Fibroblast of gingiva (primary cell): ENCODE measurements at regions not wholly inside any gene's neighbourhood (a gene's known extent, or its start where the extent isn't known, plus 50 kb on each side); places are given as distances from the start of the nearest gene placed in this dataset.
"Not testable (repeated sequence)": the region's sequence is repeated elsewhere in the genome, so short reads cannot be mapped to it uniquely, and the experiment has no call there.

Experiments
- DNase-seq: peaks from one replicate; pipeline ENCODE4 v3.0.0-alpha.2; 2011; ENCODE audit warnings: low read depth

DNA sequence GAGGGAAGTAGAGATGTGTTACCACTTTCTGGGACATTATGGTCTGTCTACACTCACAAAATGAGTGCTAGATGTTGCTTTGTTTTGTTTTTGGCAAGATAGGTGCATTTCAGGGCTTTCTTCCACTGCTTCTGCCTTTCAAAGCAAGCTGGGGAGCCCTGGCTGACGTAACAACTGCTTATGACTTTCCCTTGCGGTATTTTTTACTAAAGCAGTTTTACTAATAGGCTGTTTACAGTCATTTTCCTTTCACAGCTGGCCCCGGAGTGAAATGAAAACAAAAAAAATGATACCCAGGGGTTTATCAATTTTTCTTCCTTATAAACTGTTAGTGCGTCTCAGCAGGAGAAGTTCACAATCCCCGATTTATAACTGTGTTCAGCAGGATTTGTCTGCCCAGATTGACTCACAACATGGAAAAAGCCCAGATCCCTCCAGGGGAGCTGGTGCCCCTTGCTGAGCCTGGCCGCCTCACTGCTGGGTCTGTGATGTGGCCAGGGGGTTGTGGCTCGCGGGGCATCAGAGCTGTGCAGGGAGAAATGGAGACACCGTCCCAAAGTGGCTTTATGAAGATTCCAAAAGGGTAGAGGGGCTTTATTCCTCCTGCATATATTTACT lies 184.4 kb upstream of the HS3ST3A1 start:
- peak; percentile 67 for DNase-seq

DNA sequence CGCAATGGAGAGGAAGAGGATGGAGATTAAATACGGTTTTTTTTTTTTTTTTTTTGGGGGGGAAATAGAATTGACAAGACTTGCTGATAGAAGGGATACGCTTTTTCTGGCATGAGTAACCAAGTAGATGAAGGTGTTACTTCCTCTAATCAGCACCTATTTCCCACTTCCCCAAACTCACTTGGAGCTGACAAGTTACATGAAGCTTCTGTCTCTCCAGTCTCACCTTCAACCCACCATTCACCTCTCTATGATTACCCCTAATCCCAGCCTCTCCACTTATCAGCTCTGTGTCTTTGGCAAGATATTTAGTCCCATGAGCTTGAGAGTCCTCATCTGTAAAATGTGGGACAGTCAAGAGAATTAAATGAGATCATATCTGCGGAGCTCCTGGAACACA lies 185.9 kb upstream of the HS3ST3A1 start:
- DNase-seq = no peak

DNA sequence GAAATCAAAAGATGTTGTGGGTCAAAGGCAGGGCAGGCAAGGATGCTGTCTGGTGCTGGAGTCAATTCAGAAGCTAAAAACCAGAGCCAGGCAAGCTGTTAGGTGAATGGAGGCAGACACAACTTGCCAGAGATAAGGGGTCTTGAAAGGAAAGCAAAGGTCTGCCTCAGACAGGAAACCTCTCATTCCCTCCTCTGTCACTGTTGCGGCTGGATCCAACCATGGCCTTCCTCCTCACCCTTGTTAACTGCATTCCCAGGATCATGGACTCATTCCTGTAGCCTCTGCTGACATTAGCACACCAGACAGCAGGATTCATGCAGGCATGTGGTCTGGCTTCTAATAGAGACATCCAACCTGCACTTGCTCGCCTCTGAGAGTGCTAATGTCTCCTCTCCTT lies 186.7 kb upstream of the HS3ST3A1 start:
- no peak for DNase-seq

DNA sequence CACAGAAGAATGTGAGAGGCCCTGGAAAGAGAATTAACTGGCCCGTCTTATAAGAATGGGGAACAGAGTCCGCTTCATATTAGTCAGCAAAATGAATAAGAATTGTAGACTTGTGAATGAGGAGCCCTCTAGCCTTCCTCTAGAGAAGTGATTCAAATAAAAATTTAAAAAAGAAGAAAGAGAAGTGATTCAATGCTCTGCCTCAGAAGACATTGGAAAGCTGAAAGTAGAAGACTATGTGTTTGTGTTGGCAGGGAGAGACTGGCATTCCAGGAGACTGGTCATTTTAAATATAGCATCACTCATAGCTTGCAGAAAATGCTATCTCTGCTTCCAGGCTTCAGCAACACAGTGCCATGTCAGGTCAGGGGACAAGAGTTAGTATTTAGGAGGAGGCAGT lies 190.6 kb upstream of the HS3ST3A1 start:
- no peak for DNase-seq

DNA sequence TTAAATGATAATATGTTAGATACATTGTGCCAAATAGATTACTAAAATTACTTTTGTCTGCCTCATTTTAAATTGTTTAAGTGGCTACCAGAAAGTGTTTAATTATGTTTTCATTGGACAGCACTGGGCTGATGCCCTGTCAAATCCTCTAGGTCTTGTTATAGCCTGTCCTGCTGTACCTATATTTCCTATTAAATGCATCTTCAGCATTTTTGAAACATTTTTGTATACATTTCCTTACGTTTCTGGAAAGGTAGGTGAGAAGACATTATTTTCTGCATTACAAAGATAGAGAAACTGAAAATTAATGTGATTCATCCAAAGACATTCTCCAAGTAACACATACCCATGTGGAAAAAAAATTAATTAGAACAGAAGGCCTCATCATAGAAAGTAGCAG lies 192.2 kb upstream of the HS3ST3A1 start:
- no peak for DNase-seq

DNA sequence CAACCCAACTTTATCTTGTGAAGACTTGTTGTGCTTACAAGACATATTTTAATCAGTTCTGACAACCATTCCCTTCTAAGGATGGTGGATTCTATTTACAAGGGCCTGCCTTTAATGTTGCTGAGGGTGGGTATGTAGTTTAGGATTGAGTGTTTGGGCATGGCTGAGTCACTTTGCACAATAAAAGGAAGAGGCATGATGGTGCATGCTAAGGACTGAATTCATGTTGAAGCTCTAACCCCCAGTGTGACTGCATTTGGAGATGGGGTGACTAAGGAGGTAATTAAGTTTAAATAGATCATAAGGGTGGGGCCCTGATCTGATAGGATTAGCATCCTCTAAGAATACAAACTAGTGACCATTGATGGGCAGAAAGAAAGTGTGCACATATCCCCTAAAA lies 196.1 kb upstream of the HS3ST3A1 start:
- no peak for DNase-seq

DNA sequence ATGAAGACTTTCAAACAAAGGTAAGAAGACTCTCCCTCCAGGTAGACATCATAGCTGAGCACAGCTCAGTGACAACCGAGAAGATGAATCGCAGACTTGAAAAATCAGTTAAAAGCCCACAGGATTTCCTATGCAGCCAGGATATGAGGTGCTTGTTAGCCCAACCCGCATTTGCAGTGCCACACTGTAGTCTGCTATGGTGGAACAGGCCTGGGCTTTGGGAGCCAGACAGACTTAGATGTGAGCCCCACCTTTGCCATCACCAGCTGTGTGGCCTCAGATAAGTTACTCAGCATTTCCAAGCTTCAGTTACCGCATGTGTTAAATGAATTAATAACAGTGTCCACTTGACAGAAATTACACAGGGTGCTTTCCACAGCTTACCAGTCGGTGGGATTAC lies 204.4 kb upstream of the HS3ST3A1 start:
- DNase-seq = no peak

DNA sequence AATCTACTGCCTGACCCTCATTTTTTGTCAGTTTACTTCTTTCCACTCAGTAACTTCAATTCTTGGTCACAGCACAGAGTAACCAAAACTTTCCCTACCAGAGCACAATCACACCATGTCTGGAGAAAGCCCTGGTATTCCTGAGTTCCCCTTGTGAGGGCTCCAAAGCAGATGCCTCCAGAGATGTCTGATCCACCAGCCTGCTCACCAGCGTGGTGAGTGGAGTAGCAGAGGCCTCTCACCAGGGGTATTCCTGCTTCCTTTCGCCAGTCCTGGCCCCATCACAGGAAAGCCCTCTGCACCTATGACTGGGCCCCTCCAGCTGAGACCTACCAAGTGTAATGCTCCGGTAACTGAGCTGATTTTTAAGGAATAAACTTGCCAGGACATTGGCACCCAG lies 205.4 kb upstream of the HS3ST3A1 start:
- no peak for DNase-seq

DNA sequence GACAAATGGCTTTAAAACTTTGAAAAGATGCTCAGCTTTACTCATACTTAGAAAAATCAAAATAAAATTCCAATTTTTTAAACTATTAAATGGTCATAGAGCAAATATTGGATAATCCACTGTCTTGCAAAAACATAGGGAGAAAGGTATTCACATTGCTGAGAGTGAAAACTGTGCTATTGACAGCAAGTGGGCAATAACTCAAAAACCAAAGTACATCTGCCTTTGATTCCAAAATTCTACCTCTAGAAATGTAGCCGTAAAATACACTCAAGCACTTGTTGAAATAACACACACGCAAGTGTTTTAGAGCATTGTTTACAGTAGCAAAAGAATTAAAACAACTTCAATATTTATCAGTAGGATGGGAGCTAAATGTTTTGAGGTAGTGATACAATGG lies 210.6 kb upstream of the HS3ST3A1 start:
- no peak for DNase-seq

DNA sequence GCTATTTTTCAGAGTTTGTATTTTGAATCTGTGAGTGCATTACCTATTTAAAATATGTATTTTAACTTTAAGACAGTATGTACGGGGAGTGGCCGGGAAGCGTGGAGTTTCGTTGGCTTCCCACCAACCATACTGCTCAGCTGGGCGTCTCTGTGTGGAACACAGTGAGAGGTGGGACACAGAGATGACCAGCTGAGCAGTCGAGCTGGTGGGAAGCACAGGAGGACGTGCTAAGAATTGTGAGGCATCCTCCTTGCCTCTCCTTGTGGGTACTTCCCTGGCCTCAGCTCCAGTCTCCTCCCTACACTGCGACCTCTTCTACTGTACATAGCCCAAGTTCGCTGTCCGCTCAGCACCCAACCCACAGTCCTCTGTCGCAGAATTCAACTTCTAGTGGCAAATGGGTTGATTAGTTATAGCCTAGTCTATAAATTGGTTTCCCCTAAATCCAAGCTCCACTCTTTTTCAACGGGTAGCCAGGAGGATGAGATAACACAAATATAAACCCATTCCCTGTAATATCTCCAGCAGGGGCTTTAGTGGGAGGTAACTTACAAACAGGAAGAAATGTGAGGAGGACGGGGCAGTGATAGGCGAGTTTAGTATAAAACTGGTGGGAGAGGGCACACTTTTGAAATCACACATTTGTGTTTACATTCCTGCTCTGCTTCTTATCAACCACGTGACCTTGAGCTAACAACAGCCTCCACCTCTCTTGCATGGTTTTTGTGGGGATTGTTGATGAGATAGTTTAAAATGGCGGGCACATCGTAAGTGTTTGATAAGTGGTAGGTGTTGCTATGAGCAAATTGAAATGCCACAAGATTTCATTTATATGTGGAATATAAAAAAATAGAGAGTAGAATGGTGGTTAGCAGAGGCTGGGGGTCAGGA lies 211.9 kb upstream of the HS3ST3A1 start:
- DNase-seq = no peak

DNA sequence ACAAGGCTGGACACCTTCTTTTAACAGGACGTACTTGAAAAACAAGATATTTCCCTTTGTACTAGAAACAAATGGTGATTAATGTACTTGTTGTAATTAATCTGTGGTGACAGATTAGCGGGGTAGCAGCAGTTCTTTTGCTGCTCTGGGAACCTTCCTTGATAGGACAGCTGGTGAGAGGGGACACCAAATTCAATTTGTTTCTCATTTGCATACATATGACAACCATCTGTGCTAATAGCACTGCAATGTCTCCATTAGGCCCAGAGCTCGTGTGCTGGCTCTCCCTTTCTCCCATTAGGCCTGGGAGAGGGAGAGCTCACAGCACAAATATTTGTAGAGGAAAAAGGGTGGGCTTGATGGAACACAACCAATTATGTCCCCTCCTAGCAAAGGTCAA lies 221.0 kb upstream of the HS3ST3A1 start:
- DNase-seq = no peak

DNA sequence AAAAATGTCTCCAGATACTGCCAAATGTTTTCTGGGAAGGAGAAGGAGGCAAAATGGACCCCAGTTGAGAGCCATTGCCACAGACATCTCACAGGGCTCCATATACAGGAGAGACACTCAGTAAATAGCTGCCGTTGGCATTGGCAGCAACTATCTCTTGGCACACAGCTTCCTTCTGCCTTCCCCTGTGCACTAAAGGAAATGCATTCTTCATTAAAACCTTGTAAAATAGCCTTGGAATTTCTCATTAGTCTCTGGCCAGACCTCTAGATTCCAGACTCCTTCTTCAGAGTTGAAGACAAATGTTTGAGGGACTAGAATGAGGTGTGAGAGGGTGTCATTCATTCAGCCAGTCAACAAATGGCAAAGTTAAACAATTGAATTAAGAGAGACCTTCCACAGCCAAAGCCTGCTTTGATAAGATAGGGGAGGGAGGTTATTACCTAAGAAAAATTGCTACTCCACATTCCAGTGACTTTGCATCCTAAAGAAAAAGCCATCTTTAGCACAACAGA lies 223.9 kb upstream of the HS3ST3A1 start:
- DNase-seq = no peak

DNA sequence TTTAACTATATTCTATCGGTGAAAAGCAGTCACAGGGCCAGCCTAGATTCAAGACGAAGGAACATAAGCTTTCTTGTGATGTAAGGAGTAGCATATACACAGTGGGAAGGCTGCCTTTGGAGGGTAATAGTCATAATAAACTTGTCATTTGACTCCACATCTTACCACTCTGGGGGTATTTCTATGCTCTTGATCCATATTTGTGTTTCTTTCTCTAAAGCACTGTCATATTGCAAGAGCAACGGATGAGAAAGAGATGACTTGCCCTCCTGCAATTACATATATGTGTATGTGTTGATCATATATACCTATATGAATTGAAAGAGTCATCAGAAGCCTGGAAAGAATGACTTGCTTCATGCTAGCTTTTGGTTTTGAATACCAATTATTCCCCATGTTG lies 225.4 kb upstream of the HS3ST3A1 start:
- DNase-seq = no peak

DNA sequence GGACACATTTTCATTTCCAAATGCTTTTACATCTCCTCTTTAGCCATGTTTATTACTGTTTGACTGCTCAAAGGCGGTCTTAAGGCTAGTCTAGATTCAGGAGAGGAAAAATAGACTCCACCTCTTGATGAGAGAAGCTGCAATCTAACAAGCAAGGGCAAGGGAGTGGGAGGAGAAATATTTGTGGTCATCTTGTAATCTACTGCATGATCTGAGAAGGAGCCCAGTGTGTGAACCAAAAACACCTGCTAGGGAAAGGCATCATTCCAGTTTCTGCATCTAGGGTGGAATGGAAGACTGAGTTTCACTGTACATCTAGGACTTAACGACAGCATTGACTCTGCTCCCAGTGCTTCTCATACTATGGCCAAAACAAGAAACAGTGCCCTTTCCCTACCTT lies 232.2 kb upstream of the HS3ST3A1 start:
- DNase-seq = no peak

DNA sequence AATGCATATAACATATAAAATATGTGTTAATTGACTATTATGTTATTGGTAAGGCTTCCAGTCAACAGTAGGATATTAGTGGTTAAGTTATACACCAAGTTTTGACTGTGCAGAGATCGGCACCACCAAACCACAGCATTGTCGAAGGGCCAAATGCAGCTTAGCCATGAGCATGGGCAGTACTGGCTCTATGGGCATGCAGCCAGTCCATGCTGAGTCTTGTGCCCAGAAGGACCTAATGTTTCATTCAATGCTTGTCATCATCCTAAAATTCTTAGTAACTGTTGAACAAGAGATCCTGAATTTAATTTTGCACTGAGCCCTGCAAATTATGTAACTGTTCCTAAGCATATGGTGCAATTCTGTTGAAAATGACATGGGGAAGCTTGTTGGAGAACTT lies 233.4 kb upstream of the HS3ST3A1 start:
- DNase-seq = peak; percentile 30

DNA sequence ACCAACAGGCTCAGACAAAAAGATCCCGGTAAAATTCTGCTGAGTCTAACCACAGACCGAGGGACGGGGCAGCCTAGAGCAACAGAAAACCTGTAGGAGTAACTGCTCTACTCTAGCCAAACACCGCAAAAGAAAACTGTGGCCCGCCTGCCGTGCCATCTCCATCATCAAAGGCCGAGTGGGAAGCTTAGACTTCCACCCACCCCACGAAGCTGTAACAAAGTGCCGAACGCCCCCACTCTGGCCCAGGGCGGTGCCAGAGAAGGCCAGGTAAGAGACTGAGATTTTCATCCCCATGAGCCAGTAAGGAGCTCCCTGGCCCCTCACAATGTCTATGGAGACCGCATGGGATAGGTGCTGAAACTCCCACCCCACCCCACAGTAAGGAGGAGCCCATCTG lies 231.9 kb upstream of the COX10 start:
- no peak for DNase-seq

DNA sequence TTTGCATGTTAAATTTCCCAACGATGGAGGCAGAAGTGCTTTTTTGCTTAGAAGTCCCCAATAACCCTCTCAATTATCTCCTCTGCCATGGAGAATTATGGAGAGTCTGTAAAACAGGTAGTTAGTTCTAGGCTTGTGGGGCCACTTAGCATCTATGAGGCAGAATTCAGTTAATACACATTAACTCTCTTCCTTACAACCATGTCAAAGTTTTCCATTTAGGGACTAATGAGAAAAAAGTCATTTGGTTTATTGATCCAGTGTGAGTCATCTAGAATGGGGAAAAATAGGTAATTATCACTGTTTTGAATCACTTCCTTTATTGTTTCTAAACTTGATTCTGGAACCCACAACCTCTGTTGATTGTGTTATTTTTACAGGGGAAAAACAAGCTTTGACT lies 229.1 kb upstream of the COX10 start:
- no peak for DNase-seq

DNA sequence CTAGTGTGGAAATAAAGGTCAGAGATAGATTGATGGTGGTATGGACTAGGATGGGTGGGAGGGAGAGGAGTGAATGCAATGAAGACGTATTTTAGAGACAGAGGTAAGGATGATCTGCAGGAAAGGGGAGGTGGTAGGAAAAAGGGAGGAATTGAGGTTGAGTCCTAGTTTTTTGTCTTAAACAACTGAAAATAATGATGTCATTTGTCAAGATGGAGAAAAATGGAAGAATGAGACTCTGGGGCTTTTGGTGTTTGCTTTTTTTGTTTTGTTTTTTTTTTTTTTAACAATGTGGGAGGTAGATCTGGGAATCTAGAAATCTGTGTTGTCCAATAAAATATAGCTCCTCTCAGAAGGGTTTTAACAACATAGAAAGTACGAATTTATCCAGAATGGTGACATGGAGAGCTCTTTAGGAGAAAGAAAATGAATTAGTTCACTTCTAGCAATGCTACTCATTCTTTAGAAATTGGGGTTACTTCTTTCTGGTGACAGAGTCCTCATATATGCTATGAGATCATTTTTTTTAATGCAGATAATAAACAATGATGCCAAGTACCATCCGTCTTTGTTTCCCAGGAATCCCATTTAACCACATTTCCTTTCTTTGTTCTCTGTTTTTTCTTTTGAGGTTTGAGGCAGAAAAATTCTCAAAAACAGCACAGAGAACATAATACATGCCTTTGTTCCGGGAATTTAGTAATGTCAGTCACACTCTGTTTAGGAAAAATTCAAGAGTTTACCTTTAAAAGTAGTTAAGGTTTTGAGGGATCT lies 225.3 kb upstream of the COX10 start:
- no peak for DNase-seq

DNA sequence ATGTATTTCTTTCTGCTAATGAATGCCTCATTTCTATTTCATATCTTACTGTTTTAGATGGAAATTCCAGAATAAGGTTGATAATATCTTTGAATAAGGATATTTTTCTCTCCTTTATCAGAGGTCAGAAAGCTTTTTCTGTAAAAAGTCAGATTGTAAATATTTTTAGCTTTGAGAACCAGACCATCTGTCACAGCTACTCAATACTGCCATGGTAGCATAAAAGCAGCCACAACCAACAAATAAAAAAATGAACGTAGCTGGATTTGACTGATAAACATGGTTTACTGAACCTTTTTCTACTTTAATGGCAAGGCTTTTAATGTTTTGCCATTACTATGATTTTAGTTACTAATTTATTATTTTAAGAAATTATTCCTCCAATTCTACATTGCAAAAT lies 217.4 kb upstream of the COX10 start:
- DNase-seq = no peak

DNA sequence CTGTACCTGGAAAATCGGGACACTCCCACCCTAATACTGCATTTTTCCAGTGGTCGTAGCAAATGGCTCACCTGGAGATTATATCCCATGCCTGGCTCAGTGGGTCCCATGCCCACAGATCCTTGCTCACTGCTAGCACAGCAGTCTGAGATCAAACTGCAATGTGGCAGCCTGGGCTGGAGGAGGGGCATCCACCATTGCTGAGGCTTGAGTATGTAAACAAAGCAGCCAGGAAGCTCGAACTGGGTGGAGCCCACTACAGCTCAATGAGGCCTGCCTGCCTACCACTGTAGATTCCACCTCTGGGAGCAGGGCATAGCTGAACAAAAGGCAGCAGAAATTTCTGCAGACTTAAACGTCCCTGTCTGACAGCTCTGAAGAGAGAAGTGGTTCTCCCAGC lies 213.6 kb upstream of the COX10 start:
- not testable (repeated sequence) for DNase-seq

DNA sequence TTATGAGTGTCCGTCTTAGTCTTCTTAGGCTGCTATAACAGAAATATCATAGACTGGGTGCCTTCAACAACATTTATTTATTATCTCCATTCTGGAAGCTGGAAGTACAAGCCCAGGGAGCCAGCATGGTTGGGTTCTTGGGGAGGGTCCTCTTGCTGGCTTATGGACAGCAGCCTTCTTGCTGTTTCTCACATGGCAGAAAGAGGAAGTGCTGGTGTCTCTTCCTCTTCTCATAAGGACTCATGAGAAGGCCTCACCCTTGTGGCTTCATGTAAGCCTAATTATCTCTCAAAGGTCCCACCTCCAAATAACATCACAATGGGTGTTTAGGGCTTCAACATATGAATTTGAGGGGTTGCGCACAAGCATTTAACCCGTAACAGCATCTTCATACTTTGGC lies 207.0 kb upstream of the COX10 start:
- DNase-seq = no peak

DNA sequence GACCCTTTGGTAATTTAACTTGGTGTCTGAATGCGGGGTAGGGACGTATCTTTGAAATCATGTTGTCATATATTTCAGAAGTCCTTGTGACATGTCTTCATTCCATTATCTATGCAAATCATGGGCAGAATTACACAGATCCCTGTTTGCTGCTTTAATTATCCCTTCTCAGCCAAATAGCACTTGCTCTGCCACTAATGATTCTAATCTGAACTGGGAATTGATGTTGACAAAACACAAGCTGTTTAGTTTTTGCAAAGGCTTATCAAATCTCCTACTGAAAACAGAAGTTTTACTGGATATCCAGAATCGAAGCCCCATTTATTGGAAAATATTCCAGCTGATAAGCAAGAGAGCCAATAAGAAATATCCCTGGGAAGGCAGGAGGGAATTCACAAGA lies 205.9 kb upstream of the COX10 start:
- DNase-seq = no peak

DNA sequence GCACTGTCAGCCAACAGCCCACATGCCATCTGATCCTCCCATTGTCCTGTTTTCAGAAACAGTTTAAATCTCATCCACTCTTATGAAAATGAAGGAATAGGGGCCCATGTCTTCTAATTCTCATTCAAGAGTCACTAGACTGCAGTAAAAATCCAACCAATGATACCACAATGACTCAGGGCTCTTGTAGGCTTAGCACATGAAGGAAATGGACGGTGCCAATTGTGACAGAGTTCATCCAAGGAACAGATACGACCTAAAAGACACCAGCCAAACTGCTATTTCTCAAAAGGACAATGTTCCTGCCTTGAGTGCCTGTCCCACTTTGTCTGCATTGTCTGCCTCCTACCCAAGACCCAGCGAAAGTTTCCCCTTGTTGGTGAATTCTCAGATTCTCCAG lies 204.8 kb upstream of the COX10 start:
- DNase-seq = peak; percentile 72
